ENCODE measurements at regions not wholly inside any gene's neighbourhood (a gene's known extent, or its start where the extent isn't known, plus 50 kb on each side); places are given as distances from the start of the nearest gene placed in this dataset.

DNA sequence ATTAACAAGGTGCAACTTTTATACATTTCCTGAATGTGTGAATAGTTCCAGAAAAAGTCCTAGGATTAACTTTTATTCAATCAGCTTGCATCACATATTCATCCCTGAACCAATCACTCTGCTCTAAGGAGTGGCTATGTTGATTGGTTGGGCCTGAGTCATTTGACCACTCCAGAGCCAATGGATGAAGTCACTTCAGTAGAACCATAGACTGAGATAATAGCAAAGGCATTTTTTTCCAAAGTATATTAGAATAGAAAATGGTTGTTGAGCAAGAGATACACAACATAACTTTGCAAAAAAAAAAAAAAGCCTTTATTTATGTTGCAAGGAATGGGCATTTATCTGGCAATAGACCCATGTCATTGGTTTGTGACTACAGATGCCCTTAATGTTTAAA lies 55.5 kb upstream of the AGTR1 start:
- TF ChIP-seq POLR2AphosphoS5 (IDR thresholded peaks at IDR 0.05; ENCODE audit: low read depth) (no peak), EZH2phosphoT487 (IDR thresholded peaks at IDR 0.05; ENCODE audit: unreplicated experiment) (no peak), EZH2 (IDR thresholded peaks at IDR 0.05; ENCODE audit: low read depth, unreplicated experiment) (no peak), JUNB (IDR thresholded peaks at IDR 0.05; ENCODE audit: unreplicated experiment) (no peak), ZNF331 (CRISPR knock-in tag; IDR thresholded peaks at IDR 0.05; ENCODE audit: low read depth) (no peak), REST (IDR thresholded peaks at IDR 0.05; ENCODE audit: unreplicated experiment) (no peak), CREB1 (CRISPR knock-in tag; IDR thresholded peaks at IDR 0.05; ENCODE audit: low read depth) (no peak)
- TF ChIP-seq, protein P1, sequence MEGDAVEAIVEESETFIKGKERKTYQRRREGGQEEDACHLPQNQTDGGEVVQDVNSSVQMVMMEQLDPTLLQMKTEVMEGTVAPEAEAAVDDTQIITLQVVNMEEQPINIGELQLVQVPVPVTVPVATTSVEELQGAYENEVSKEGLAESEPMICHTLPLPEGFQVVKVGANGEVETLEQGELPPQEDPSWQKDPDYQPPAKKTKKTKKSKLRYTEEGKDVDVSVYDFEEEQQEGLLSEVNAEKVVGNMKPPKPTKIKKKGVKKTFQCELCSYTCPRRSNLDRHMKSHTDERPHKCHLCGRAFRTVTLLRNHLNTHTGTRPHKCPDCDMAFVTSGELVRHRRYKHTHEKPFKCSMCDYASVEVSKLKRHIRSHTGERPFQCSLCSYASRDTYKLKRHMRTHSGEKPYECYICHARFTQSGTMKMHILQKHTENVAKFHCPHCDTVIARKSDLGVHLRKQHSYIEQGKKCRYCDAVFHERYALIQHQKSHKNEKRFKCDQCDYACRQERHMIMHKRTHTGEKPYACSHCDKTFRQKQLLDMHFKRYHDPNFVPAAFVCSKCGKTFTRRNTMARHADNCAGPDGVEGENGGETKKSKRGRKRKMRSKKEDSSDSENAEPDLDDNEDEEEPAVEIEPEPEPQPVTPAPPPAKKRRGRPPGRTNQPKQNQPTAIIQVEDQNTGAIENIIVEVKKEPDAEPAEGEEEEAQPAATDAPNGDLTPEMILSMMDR (conservative IDR thresholded peaks at IDR 0.05; ENCODE audit: low read depth in 2 of 2), result no peak
- TF ChIP-seq, protein P2, sequence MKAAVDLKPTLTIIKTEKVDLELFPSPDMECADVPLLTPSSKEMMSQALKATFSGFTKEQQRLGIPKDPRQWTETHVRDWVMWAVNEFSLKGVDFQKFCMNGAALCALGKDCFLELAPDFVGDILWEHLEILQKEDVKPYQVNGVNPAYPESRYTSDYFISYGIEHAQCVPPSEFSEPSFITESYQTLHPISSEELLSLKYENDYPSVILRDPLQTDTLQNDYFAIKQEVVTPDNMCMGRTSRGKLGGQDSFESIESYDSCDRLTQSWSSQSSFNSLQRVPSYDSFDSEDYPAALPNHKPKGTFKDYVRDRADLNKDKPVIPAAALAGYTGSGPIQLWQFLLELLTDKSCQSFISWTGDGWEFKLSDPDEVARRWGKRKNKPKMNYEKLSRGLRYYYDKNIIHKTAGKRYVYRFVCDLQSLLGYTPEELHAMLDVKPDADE (IDR thresholded peaks at IDR 0.05), result no peak

All from GM23338 (cell line).